Stomach (tissue), 8 donors: ENCODE measurements at regions not wholly inside any gene's neighbourhood (a gene's known extent, or its start where the extent isn't known, plus 50 kb on each side); places are given as distances from the start of the nearest gene placed in this dataset.
A peak's percentile ranks its signal among the peaks of the same experiment; 100 is the strongest.

Experiments
- DNase-seq, 2 donors: peaks; one replicate each; pipeline versions ENCODE4 v3.0.0 to v3.0.0-alpha.2; 2013 to 2019
- H3K27ac ChIP-seq, 5 donors: fragments of 200-600 bp in 4 of 5; sonication (generic) in 4 of 5; one replicate each; pipeline ENCODE4 v1.5.1; 2013 to 2019; ENCODE audit warnings: mild to moderate bottlenecking in 1 of 5, moderate library complexity in 1 of 5
- H3K27me3 ChIP-seq, 3 donors: fragments of 200-600 bp; sonication (generic); one replicate each; pipeline ENCODE4 v1.5.1; 2017 to 2019; ENCODE audit warnings: mixed run types in 1 of 3
- H3K36me3 ChIP-seq, 4 donors: fragments of 200-600 bp; sonication (generic); 1 replicate in 3 of 4; 2 replicates in 1 of 4; pipeline ENCODE4 v1.5.1; 2016 to 2019
- H3K4me1 ChIP-seq, 4 donors: fragments of 200-600 bp; sonication (generic); one replicate each; pipeline ENCODE4 v1.5.1; 2016 to 2019
- H3K4me3 ChIP-seq, 4 donors: fragments of 200-600 bp; sonication (generic) in 3 of 4; one replicate each; pipeline ENCODE4 v1.5.1; 2016 to 2019; ENCODE audit warnings: mild to moderate bottlenecking in 1 of 4
- H3K9me3 ChIP-seq, 4 donors: fragments of 200-600 bp; sonication (generic); one replicate each; pipeline ENCODE4 v1.5.1; 2016 to 2019
- CTCF ChIP-seq, 7 experiments: fragments of 450-650 bp in 4 of 7; fragments of 200-600 bp in 3 of 7; sonication (generic) in 3 of 7; IDR thresholded peaks; one replicate each; pipeline ENCODE4 v1.5.1; 2016 to 2019; ENCODE audit warnings: antibody characterized with exemption in 7 of 7, control low read depth in 2 of 7, mild to moderate bottlenecking in 1 of 7
- EP300 ChIP-seq: sonication (generic); formaldehyde crosslinking; IDR thresholded peaks from one replicate; pipeline ENCODE4 v1.6.1; 2017; ENCODE audit warnings: antibody characterized with exemption
- POLR2A ChIP-seq, 4 donors: fragments of 450-650 bp; IDR thresholded peaks; one replicate each; pipeline ENCODE4 v1.6.1; 2016; ENCODE audit warnings: antibody characterized with exemption in 4 of 4, control low read depth in 2 of 4, mild to moderate bottlenecking in 1 of 4, moderate library complexity in 1 of 4
- POLR2AphosphoS5 ChIP-seq, 3 donors: sonication (generic); formaldehyde crosslinking; IDR thresholded peaks; one replicate each; pipeline ENCODE4 v1.6.1; 2016; ENCODE audit warnings: antibody characterized with exemption in 3 of 3
- WGBS, 5 donors: extraction: QIAGEN DNeasy Blood & Tissue Kit in 3 of 5; methylation state at CpG; one replicate each; pipeline versions ENCODE4 v1.1.5 to v1.1.7; 2013 to 2018; 5-methylcytosine and 5-hydroxymethylcytosine counted together
- intact Hi-C: fragments of 100-400 bp; cut with DNase I; formaldehyde crosslinking; loops from one replicate; pipeline ENCODE4 v1.15.1; 2023; ENCODE audit warnings: low total_unique reads
- donor health status: healthy with polysubstance abuse.
- donor health status: Bipolar disorder and iron deficiency.
- donor health status: healthy.

DNA sequence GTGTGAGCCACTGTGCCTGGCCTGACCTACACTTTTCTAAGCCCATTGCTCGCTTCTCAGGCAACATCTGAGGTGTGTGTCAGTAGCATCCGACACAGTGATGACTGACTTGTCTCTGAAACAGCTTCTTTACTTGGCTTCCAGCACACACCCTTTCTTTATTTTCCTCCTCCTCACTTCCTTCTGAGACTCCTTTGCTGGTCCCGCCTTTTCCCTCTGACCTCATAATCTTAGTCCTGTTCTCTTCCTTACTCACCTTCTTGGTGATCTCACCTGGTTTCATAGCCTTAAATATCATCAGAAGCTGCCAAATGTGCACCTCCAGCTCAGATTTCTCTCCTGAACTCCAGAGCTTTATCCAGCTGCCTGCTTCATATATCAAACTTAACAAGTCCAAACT, 66.6 kb upstream of the PELI1 start:
- H3K36me3 ChIP-seq, result no peaks in the 10 kb centered on the region
- TF ChIP-seq POLR2AphosphoS5 (IDR thresholded peaks at IDR 0.05) (no peak), EP300 (no peak), CTCF (IDR thresholded peaks at IDR 0.05) (no peak), POLR2A (IDR thresholded peaks at IDR 0.05) (no peak)
- H3K27ac ChIP-seq, result peak overlapping the region in 1 of 5 donors; percentile 70
- H3K9me3 ChIP-seq, result no peaks in the 10 kb centered on the region
- H3K4me3 ChIP-seq, result no peak overlapping the region
- DNase-seq, result peak in 1 of 2 donors; percentile 74
- no peaks in the 10 kb centered on the region for H3K27me3 ChIP-seq
- intact Hi-C loops, result no loop called here
- H3K4me1 ChIP-seq, result peaks cover 0 to 39% (median 13%) of the 10 kb centered on the region in 4 donors
- 82 to 98% (median 91%) methylated on average over 3 of the region's 3 CpGs for WGBS, 5 donors

DNA sequence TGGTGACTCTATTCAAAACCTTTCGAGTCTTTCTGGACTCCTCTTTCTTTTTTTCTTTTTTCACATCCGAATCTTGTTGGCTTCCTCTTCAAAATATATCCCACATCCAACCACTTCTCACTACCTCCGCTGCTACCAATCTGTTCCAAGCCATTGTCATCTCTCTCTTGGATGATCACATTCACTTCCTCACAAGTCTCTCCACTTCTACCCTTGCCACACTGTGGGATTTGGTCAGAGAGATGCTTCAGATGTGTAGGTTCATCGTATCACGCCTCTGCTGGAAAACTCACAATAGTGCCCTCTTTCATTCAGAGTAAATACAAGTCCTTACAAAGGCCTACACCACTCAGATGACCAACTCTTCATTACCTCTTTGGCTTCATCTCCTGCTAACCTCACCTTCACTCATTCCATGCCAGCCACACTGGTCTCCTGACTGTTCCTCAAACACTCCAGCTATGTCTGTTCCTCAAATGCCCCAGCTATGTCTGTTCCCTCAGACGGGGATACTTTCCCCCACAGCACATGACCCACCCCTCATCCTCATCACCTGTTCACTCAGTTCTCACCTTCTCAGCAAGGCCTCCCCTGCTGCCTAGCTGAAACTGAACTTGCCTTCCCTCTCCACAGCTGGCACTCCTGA, 67.2 kb upstream of the PELI1 start:
- TF ChIP-seq CTCF (IDR thresholded peaks at IDR 0.05) (no peak), POLR2AphosphoS5 (IDR thresholded peaks at IDR 0.05) (no peak), EP300 (no peak), POLR2A (IDR thresholded peaks at IDR 0.05) (no peak)
- no peaks in the 10 kb centered on the region for H3K27me3 ChIP-seq
- intact Hi-C loops, result no loop called here
- H3K27ac ChIP-seq, result peak overlapping the region in 2 of 5 donors; percentile 70 to 78
- no peak overlapping the region for H3K4me3 ChIP-seq
- H3K4me1 ChIP-seq, result peaks cover 0 to 39% (median 13%) of the 10 kb centered on the region in 4 donors
- no peaks in the 10 kb centered on the region for H3K36me3 ChIP-seq
- 85 to 92% (median 91%) methylated on average over 6 of the region's 6 CpGs for WGBS, 5 donors
- H3K9me3 ChIP-seq, result no peaks in the 10 kb centered on the region
- no peak for DNase-seq

DNA sequence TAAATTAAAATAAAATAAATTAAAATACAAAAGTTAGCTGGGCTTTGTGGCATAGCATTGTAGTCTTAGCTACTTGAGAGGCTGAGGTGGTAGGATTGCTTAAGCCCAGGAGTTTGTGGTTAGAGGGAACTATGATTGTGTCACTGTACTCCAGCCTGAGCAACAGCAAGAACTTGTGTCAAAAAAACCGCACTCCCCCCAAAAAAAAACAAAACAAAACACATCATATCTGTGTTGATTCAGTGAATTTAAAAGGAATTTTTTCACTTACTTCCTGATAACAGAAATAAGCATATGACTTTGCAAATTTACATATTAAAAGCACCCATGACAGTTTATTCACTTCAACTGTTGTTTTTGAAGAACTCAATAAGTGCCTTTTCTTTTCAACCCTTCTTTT, 68.1 kb upstream of the PELI1 start:
- no peak overlapping the region for H3K4me3 ChIP-seq
- peaks cover 0 to 39% (median 13%) of the 10 kb centered on the region in 4 donors for H3K4me1 ChIP-seq
- no peak for TF ChIP-seq EP300
- no peak for TF ChIP-seq CTCF (IDR thresholded peaks at IDR 0.05)
- peak in 1 of 3 donors; percentile 20 for TF ChIP-seq POLR2AphosphoS5 (IDR thresholded peaks at IDR 0.05)
- H3K27me3 ChIP-seq, result no peaks in the 10 kb centered on the region
- peak overlapping the region in 2 of 5 donors; percentile 70 to 78 for H3K27ac ChIP-seq
- WGBS, 5 donors, result 18 to 55% (median 39%) methylated on average over 1 of the region's 1 CpG
- intact Hi-C loops, result no loop called here
- DNase-seq, result peak in 1 of 2 donors; percentile 69
- H3K36me3 ChIP-seq, result no peaks in the 10 kb centered on the region
- no peaks in the 10 kb centered on the region for H3K9me3 ChIP-seq

GRCh38 chr2:64212801-64213321, 68.6 kb upstream of the PELI1 start:
- no peak overlapping the region for H3K4me3 ChIP-seq
- H3K9me3 ChIP-seq, result no peaks in the 10 kb centered on the region
- peaks cover 0 to 39% (median 13%) of the 10 kb centered on the region in 4 donors for H3K4me1 ChIP-seq
- no peak for TF ChIP-seq EP300
- peak in 1 of 3 donors; percentile 6 for TF ChIP-seq POLR2AphosphoS5 (IDR thresholded peaks at IDR 0.05)
- no peak for DNase-seq
- intact Hi-C loops, result no loop called here
- H3K27me3 ChIP-seq, result no peaks in the 10 kb centered on the region
- no peaks in the 10 kb centered on the region for H3K36me3 ChIP-seq
- 78 to 84% (median 79%) methylated on average over 3 of the region's 3 CpGs for WGBS, 5 donors
- peak overlapping the region in 4 of 5 donors; percentile 5 to 78 (median 62) for H3K27ac ChIP-seq
